MM.1S (cell line): ENCODE measurements at regions not wholly inside any gene's neighbourhood (a gene's known extent, or its start where the extent isn't known, plus 50 kb on each side); places are given as distances from the start of the nearest gene placed in this dataset.

Experiments used
- DNase-seq: peaks from one replicate; pipeline ENCODE4 v3.0.0-alpha.2; 2015
- H2AFZ ChIP-seq: fragments of 300-600 bp; sonication (generic); 2 replicates; pipeline ENCODE4 v1.6.0; 2016; ENCODE audit warnings: antibody characterized with exemption, low read length
- H3F3A ChIP-seq: fragments of 300-600 bp; sonication (generic); 2 replicates; pipeline ENCODE4 v1.6.1; 2016; ENCODE audit warnings: mild to moderate bottlenecking, antibody characterized with exemption, low read length, moderate library complexity, mixed read lengths; ENCODE audit not compliant: insufficient read depth
- H3K27ac ChIP-seq: fragments of 300-600 bp; sonication (generic); 2 replicates; pipeline ENCODE4 v1.5.1; 2016; ENCODE audit warnings: mild to moderate bottlenecking, low read length
- H3K27me3 ChIP-seq: fragments of 300-600 bp; sonication (generic); replicated peaks from 2 replicates; pipeline ENCODE4 v1.6.0; 2016; ENCODE audit warnings: low read length; ENCODE audit not compliant: insufficient read depth
- H3K36me3 ChIP-seq: fragments of 300-600 bp; sonication (generic); replicated peaks from 2 replicates; pipeline ENCODE4 v1.6.1; 2016; ENCODE audit warnings: mild to moderate bottlenecking, low read length, mixed read lengths; ENCODE audit not compliant: insufficient read depth
- H3K4me1 ChIP-seq: fragments of 300-600 bp; sonication (generic); 2 replicates; pipeline ENCODE4 v1.6.1; 2016; ENCODE audit warnings: low read length, mixed read lengths
- H3K4me2 ChIP-seq: fragments of 300-600 bp; sonication (generic); 2 replicates; pipeline ENCODE4 v1.6.0; 2016; ENCODE audit warnings: low read depth, low read length
- H3K4me3 ChIP-seq: fragments of 300-600 bp; sonication (generic); 2 replicates; pipeline ENCODE4 v1.5.1; 2016; ENCODE audit warnings: low read length, mixed read lengths
- H3K79me2 ChIP-seq: fragments of 300-600 bp; sonication (generic); 2 replicates; pipeline ENCODE4 v1.6.1; 2016; ENCODE audit warnings: mixed run types, low read length, mixed read lengths
- H3K9ac ChIP-seq: fragments of 300-600 bp; sonication (generic); 2 replicates; pipeline ENCODE4 v1.6.1; 2016; ENCODE audit warnings: low read length, mixed read lengths
- H3K9me2 ChIP-seq: fragments of 300-600 bp; sonication (generic); replicated peaks from 2 replicates; pipeline ENCODE4 v1.6.1; 2016; ENCODE audit warnings: mild to moderate bottlenecking, low read length, mixed read lengths; ENCODE audit not compliant: insufficient read depth
- H3K9me3 ChIP-seq: fragments of 300-600 bp; sonication (generic); replicated peaks from 2 replicates; pipeline ENCODE4 v1.6.1; 2016; ENCODE audit warnings: mild to moderate bottlenecking, low read length, mixed read lengths; ENCODE audit not compliant: insufficient read depth
- H4K20me1 ChIP-seq: fragments of 300-600 bp; sonication (generic); 2 replicates; pipeline ENCODE4 v1.6.1; 2016; ENCODE audit warnings: mild to moderate bottlenecking, low read length, moderate library complexity, mixed read lengths; ENCODE audit not compliant: insufficient read depth
- CTCF ChIP-seq: fragments of 300-600 bp; sonication (generic); IDR thresholded peaks from 2 replicates; pipeline ENCODE4 v1.5.1; 2016; ENCODE audit warnings: antibody characterized with exemption, low read length, mixed read lengths
- EZH2 ChIP-seq: fragments of 300-600 bp; sonication (generic); optimal IDR thresholded peaks from 2 replicates; pipeline ENCODE3; 2017; ENCODE audit warnings: low read depth, mild to moderate bottlenecking, antibody characterized with exemption, low read length, mixed read lengths
- EZH2phosphoT487 ChIP-seq: fragments of 300-600 bp; sonication (generic); IDR thresholded peaks from 2 replicates; pipeline ENCODE4 v1.6.1; 2018; ENCODE audit warnings: antibody characterized with exemption, low read length

DNA sequence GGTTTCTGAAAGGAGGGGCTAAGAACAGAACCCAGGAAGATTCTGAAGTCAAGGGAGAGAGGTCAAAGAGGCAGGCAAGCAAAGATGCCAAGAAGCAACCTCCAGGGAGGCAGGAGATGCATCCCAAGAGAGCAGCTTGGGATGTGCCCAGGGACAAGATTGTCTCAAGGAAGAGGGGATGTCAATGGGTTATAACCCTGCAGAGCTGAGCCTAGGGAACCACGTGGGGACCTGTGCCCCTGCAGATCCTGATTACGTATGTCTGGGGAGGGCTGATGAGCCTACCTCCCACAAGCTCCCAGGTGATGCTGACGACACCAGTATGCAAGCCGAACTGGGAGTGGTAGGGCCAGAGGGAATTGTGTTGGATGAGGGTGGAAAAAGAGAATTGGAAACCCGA lies 70.9 kb upstream of the IRS2 start:
- Histone ChIP-seq H2AFZ (no peak overlapping the region), H3K4me2 (no peak overlapping the region)
- TF ChIP-seq CTCF (no peak), EZH2 (no peak), EZH2phosphoT487 (no peak)

DNA sequence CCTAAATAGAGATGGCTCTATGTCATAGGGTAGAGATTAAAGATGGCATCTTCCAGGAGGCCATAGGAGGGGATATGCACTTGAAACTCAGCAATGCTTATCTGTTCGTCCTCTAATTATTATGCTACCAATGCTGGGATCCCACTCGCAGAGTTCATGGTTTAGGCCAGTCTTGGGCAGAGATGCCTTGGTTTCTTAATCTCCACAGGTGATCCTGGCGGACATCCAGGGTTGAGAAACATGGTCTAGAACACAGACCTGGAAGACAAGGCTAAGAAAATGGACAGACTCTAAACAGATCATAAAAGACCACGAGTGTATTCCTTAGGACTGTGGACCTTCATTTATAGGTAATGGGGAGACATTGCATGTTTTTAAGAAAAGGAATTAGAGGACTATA lies 70.0 kb upstream of the IRS2 start:
- H3K79me2 ChIP-seq = no peaks in the 10 kb centered on the region
- H3K27me3 ChIP-seq = no peaks in the 10 kb centered on the region
- H2AFZ ChIP-seq = no peak overlapping the region
- H3F3A ChIP-seq = 0 out of 2 replicates have a peak, but pooled peaks cover 4% of the 10 kb centered on the region
- DNase-seq = no peak
- H3K4me1 ChIP-seq = 0 out of 2 replicates have a peak, but pooled peaks cover 8% of the 10 kb centered on the region
- no peaks in the 10 kb centered on the region for H3K36me3 ChIP-seq
- no peaks in the 10 kb centered on the region for H3K9me3 ChIP-seq
- TF ChIP-seq EZH2phosphoT487 (no peak), CTCF (no peak), EZH2 (no peak)
- H3K27ac ChIP-seq = no peak overlapping the region
- H3K9me2 ChIP-seq = no peaks in the 10 kb centered on the region
- no peak overlapping the region for H3K4me2 ChIP-seq
- no peaks in the 10 kb centered on the region for H4K20me1 ChIP-seq
- H3K4me3 ChIP-seq = no peak overlapping the region
- H3K9ac ChIP-seq = no peak overlapping the region

More for the DNA sequence above, 70.9 kb upstream of the IRS2 start:
- no peak overlapping the region for H3K27ac ChIP-seq
- 0 out of 2 replicates have a peak, but pooled peaks cover 8% of the 10 kb centered on the region for H3K4me1 ChIP-seq
- 0 out of 2 replicates have a peak, but pooled peaks cover 4% of the 10 kb centered on the region for H3F3A ChIP-seq
- H3K4me3 ChIP-seq = no peak overlapping the region
- no peaks in the 10 kb centered on the region for H3K27me3 ChIP-seq
- no peaks in the 10 kb centered on the region for H3K36me3 ChIP-seq
- no peaks in the 10 kb centered on the region for H3K9me2 ChIP-seq
- DNase-seq = no peak
- no peak overlapping the region for H3K9ac ChIP-seq
- no peaks in the 10 kb centered on the region for H3K9me3 ChIP-seq
- no peaks in the 10 kb centered on the region for H3K79me2 ChIP-seq
- H4K20me1 ChIP-seq = no peaks in the 10 kb centered on the region

DNA sequence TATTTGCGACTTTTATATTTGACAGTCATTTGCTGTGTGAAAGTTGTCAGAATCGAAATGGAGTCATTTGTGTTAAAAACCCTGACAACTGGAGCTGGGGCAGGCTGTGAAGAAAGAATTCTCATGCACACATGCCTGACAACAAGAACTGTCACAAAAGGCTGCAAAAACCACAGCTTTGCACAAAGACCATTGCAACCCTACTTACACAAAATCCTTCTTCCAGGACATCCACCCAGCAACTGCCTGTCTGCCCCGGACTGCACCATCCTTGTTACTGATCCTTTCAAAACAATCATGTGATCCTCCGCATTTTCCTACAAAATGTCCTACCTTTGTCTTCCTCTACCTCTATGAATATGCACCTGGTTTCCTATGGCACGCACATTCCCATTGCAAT lies 66.8 kb upstream of the IRS2 start:
- H2AFZ ChIP-seq = no peak overlapping the region
- H3K4me3 ChIP-seq = no peak overlapping the region
- no peaks in the 10 kb centered on the region for H3K79me2 ChIP-seq
- no peak overlapping the region for H3K9ac ChIP-seq
- no peaks in the 10 kb centered on the region for H3K27me3 ChIP-seq
- H3K9me3 ChIP-seq = no peaks in the 10 kb centered on the region
- H3K4me1 ChIP-seq = no peaks in the 10 kb centered on the region
- no peak overlapping the region for H3K4me2 ChIP-seq
- no peaks in the 10 kb centered on the region for H3F3A ChIP-seq
- DNase-seq = no peak
- no peak overlapping the region for H3K27ac ChIP-seq
- H3K36me3 ChIP-seq = no peaks in the 10 kb centered on the region
- no peaks in the 10 kb centered on the region for H3K9me2 ChIP-seq
- TF ChIP-seq EZH2phosphoT487 (no peak), EZH2 (no peak), CTCF (no peak)
- H4K20me1 ChIP-seq = no peaks in the 10 kb centered on the region

DNA sequence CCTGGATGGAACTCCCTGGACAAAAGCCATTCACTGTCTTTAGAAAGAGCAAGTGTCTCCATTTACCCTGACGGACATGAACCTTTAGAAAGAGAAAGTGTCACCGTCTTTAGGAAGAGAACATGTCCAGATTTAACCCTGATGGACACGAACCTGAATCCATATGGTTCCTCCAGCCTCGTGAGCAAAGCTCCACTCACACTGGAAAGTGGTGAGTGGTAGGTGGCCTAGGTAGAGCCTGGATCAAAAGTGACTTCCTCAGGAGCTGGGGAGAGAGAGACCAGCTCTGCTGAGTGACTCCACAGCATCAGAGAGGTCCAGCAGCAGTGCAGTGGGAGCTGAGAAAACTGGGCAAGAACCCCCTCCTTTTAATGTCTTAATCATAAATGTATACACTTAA lies 59.8 kb upstream of the IRS2 start:
- no peak overlapping the region for H3K4me2 ChIP-seq
- no peaks in the 10 kb centered on the region for H3F3A ChIP-seq
- no peak for DNase-seq
- H3K9me3 ChIP-seq = no peaks in the 10 kb centered on the region
- no peak overlapping the region for H3K9ac ChIP-seq
- no peaks in the 10 kb centered on the region for H3K9me2 ChIP-seq
- TF ChIP-seq EZH2 = no peak
- no peak for TF ChIP-seq EZH2phosphoT487
- H3K27ac ChIP-seq = no peak overlapping the region
- H3K79me2 ChIP-seq = no peaks in the 10 kb centered on the region
- no peak overlapping the region for H2AFZ ChIP-seq
- no peaks in the 10 kb centered on the region for H3K27me3 ChIP-seq
- no peaks in the 10 kb centered on the region for H3K4me1 ChIP-seq
- H3K36me3 ChIP-seq = no peaks in the 10 kb centered on the region
- no peak overlapping the region for H3K4me3 ChIP-seq
- no peaks in the 10 kb centered on the region for H4K20me1 ChIP-seq
